HG03442 (cell line): ENCODE measurements at regions not wholly inside any gene's neighbourhood (a gene's known extent, or its start where the extent isn't known, plus 50 kb on each side); places are given as distances from the start of the nearest gene placed in this dataset.

Source experiments
- ATAC-seq: cut with Tn5 transposase; IDR thresholded peaks from one replicate; pipeline ENCODE4 v1.9.1; 2021; ENCODE audit warnings: mild to moderate bottlenecking, moderate library complexity; ENCODE audit not compliant: unreplicated experiment

- no peak for ATAC-seq
Measured at GRCh38 chr9:27991221-27991620, 417.9 kb upstream of the C9orf72 start.

- ATAC-seq, result no peak
Measured at GRCh38 chr9:28001096-28001495, 427.8 kb upstream of the C9orf72 start.

DNA sequence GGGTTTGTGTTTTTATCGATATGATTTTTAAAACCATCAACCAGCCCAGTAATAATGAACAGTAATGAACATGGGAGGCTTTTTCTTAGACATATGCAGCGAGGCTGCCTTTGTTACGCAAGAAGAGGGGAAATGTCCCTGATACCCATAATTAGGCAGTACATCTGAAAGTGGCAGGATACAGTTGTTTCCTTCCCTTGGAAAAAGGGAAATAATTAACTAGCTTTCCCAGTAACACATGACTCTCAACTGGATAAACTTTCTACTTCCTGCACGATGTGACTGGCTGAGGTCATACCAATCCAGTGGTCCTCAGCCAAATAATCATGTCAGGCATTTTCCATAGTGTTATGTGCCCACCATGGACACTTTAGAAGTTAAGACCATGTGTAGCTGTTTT is 431.6 kb upstream of the C9orf72 start:
- ATAC-seq, result no peak

DNA sequence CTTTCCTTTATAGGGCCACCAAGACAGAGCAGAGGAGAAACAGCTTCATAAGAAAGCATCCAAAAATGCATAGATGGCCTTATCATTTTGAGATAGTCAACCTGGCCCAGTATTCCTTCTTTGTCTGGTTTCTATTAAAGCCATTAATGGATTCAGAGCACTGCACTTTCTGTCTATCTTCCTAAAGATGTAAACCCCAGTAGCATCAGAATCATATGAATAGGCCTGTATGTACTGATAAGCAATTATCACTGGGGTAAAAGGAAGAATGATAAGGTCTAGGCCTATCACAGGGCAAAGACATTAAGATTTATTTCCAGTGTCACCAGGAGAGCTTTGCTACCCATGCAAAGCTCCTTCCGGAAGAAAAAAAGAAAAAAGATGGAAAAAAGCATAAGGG is 432.5 kb upstream of the C9orf72 start:
- ATAC-seq, result no peak

DNA sequence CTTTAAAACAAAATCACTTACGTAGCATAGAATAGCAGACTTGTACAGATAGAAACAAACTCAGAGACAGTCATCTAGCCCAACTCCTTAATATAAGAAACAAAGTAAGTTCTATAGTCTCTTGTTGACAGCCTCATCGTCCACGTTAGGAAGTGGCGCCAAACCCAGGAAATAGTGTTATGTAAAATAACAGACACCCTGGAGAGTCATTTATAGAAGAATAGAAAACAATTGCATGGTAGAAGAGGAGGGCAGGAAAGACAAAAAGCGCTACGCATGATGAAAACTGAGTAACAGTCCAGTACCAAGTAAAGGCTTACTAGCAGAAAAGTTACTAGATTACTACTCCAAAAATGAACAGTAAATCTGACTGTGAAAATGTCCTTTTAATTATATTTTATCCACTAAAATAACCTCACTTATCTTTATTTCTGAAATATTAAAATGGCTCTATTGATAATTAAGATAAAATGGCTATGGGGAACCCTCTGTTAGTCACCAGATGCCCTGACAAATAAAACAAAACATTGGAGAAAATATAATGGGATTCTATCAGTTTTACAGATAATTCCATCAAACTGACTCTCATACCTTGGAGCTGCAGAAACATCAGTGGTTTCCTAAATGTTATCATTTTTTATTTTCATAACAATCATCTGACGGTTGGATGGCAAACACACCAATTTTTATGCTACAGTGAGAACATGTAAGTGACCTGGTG is 434.0 kb upstream of the C9orf72 start:
- ATAC-seq, result no peak

DNA sequence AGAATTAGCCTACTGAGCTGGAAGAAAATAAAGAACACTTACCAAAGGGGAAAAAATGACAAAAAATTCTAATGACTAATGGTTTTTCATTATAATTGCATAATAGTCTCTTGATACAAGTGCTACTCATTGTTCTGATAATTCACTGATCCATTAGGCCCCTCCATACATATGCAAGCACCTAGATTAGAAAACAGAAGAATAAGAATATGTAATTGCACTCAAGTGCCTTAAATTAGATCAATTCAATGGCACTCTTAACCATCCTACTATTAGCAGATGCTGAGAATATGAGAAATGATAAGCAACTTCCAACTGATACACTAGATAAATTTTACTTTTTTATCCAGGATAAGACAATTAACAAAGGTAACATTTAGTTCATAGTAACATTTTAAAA is 440.9 kb upstream of the C9orf72 start:
- ATAC-seq, result no peak

- no peak for ATAC-seq
Measured at GRCh38 chr9:28024676-28025075, 451.4 kb upstream of the C9orf72 start.

- no peak for ATAC-seq
Measured at GRCh38 chr9:28025186-28025585, 451.9 kb upstream of the C9orf72 start.

DNA sequence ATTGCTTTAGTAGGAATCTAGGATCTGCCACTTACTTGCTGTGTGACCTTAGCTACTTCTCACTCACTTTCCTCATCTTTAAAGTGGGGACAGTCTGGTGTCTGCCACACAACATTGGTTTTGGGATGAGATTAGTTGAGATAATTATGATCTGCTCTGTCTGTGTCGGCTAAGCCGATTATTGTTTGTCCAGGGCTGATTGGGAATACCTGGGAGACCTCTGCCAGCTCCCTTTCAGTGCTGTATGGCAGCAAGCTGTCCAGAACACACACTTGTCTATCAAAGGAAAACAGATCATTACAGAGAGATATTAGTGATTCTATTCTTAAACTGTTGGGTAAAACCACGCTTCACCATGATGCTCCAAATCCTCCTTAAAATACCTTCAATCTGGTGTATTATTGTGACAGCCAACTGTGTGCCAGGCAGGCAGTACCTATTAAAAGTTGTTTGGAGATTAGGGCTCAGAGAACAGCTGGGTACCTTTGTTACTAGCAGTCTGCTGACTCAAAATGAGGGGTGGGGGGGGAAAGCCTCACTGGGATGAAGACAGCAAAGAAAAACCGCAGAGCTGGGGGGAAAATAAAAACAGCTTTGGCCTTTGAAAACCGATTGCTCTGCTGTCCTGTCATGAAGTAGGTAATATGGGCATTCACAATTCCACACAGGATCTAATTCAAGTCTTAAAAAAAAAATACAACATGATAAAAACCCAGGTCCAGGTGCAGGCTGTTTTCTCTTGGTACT is 458.4 kb upstream of the C9orf72 start:
- no peak for ATAC-seq

- ATAC-seq, result no peak
Measured at GRCh38 chr9:28032268-28032590, 458.9 kb upstream of the C9orf72 start.

- ATAC-seq, result no peak
Measured at GRCh38 chr9:28034242-28034641, 461.0 kb upstream of the C9orf72 start.

GRCh38 chr9:28037968-28038367 is 464.7 kb upstream of the C9orf72 start:
- ATAC-seq, result no peak

- no peak for ATAC-seq
Measured at GRCh38 chr9:28045051-28045450, 471.8 kb upstream of the C9orf72 start.

GRCh38 chr9:28050046-28050445 is 476.8 kb upstream of the C9orf72 start:
- ATAC-seq, result no peak

- ATAC-seq, result no peak
Measured at GRCh38 chr9:28050941-28051340, 477.7 kb upstream of the C9orf72 start.

DNA sequence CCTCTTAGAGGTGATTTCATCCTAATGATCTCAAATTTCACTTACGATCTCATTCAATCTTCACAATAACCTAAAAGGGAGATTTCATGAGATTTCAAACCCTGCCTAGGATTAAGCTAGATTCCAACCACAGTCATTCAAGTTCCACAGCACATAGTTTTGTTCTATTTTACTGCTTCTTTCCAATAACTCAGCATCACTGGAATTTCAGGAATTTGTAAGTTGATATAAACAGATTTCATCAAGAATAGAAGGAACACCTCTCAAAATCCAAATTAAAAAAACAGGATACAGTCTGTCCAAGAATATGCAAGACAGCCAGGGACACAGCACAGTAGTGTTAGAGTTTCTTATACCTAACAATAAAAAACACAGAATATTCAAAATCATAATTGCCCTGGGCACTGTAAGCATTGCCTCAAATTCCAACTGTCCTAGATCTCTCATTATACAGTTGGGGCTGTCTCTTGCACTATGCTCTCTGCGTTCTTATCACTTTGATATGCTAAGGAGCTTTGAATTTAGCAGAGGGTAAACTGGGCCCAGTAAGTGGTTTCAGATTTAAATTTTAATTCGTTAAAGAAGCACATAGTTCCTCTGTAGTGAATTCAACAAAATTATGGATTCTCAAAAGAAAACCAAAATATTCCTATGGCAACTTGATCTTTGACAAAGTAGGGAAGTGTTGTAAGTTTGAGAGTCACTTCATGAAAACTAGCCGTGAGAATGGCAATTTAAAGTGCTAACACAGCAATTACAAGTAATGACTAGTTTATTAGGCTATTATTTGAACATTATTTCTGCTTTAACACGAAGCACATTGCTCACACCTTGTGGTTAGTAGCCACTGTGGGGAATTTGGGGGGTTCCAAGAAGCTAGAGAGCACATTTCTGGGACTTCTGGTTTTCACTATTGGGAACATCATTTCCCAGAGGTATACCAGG is 478.6 kb upstream of the C9orf72 start:
- ATAC-seq, result no peak

DNA sequence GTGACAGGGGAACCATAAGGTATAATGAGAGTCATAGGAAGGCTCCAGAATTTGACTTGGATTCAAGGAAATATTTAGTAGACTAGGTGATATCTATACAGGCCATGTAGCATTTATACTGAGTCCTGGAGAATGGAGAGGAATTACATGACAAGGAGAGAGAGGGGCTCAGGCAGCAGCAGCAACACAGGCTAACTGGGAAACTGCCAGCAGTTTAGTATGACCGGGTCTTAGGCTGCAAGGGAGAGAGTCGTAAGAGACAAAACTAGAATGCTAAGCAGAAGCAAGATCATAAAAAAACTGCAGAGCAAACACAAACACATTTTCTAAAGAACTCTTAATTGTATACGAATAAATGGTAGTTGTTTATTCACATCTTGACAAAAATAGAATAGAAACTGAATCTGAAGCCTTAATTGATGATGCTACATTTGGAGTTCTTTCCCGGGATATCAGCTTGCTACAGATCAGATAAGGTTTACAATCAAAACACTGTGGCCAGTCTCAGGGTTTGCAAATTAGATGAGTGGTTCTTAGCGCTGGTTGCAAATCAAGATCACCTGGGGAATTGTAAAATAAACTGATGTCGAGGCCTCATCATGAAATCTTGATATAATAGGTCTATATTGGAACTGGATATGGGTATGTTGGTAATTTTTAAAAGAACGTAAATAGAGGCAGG is 480.0 kb upstream of the C9orf72 start:
- ATAC-seq, result no peak

- ATAC-seq, result no peak
Measured at GRCh38 chr9:28056006-28056405, 482.7 kb upstream of the C9orf72 start.

DNA sequence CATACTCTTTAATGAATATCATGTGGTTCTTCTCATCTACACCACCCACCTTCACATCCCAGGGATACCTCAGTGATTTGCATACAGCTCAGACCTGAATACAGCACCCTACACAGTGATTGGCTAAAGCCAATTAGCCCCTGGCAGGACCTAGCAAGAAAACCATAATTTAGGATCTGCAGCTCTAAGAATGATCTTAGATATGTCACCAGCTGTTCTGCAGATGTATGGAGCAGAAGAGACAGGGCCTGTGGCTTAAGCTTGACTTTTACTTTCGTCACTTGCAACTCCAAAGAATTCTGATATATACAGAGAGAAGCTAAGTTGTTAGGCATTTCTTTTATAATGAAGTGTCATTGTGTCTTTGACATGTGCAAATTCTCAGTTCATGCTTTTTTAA is 483.2 kb upstream of the C9orf72 start:
- ATAC-seq, result no peak

DNA sequence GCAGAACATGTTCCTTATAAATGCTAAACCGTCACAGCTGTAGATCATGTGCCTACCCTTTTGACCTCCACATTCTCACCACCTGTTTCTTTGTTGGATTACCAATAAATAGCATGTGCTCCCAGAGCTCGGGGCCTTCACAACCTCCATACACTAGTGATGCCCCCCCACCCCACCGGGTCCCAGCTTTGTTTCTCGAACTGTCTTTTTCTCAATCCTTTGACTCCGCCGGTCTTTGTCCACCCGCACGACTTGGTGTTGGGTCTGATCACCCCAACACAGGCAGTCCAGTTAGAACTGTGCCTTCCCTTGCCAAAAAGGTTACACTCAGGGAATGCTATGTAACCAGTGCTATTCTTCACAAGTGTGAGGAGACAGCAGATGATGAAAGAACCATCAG is 485.9 kb upstream of the C9orf72 start:
- ATAC-seq, result no peak

- ATAC-seq, result no peak
Measured at GRCh38 chr9:28064241-28064815, 491.0 kb upstream of the C9orf72 start.
